ENCODE measurements at regions not wholly inside any gene's neighbourhood (a gene's known extent, or its start where the extent isn't known, plus 50 kb on each side); places are given as distances from the start of the nearest gene placed in this dataset.

GRCh38 chr13:84296401-84296800 lies 414.1 kb upstream of the SLITRK1 start:
- peaks cover 4 to 11% of the 10 kb centered on the region in 2 donors for H3K9me3 ChIP-seq (ENCODE audit: control insufficient read depth in 1 of 2, low read length in 2 of 2)
- no peak overlapping the region for H3K27ac ChIP-seq (ENCODE audit: low read depth, low read length)
- H3K36me3 ChIP-seq (ENCODE audit: control insufficient read depth in 1 of 2, insufficient read depth in 2 of 2, low read length in 2 of 2): no peaks in the 10 kb centered on the region
- H3K4me1 ChIP-seq (ENCODE audit: control insufficient read depth in 1 of 2, insufficient read depth in 2 of 2, low read length in 2 of 2): no peaks in the 10 kb centered on the region
- H3K4me3 ChIP-seq (ENCODE audit: low read depth in 1 of 2, low read length in 2 of 2): no peak overlapping the region
- no peaks in the 10 kb centered on the region for H3K27me3 ChIP-seq (ENCODE audit: control insufficient read depth in 1 of 2, insufficient read depth in 2 of 2, low read length in 2 of 2)
- no peak overlapping the region for H3K9ac ChIP-seq (ENCODE audit: low read depth in 1 of 2, low read length in 2 of 2)

GRCh38 chr13:84294576-84294975 lies 412.3 kb upstream of the SLITRK1 start:
- Histone ChIP-seq H3K27ac (ENCODE audit: low read depth, low read length) (no peak overlapping the region), H3K9me3 (ENCODE audit: control insufficient read depth in 1 of 2, low read length in 2 of 2) (peaks cover 4 to 10% of the 10 kb centered on the region in 2 donors), H3K4me3 (ENCODE audit: low read depth in 1 of 2, low read length in 2 of 2) (no peak overlapping the region), H3K36me3 (ENCODE audit: control insufficient read depth in 1 of 2, insufficient read depth in 2 of 2, low read length in 2 of 2) (no peaks in the 10 kb centered on the region), H3K9ac (ENCODE audit: low read depth in 1 of 2, low read length in 2 of 2) (no peak overlapping the region), H3K27me3 (ENCODE audit: control insufficient read depth in 1 of 2, insufficient read depth in 2 of 2, low read length in 2 of 2) (no peaks in the 10 kb centered on the region), H3K4me1 (ENCODE audit: control insufficient read depth in 1 of 2, insufficient read depth in 2 of 2, low read length in 2 of 2) (no peaks in the 10 kb centered on the region)

GRCh38 chr13:84290386-84290785 lies 408.1 kb upstream of the SLITRK1 start:
- Histone ChIP-seq H3K9ac (ENCODE audit: low read depth in 1 of 2, low read length in 2 of 2) (no peak overlapping the region), H3K36me3 (ENCODE audit: control insufficient read depth in 1 of 2, insufficient read depth in 2 of 2, low read length in 2 of 2) (no peaks in the 10 kb centered on the region), H3K4me1 (ENCODE audit: control insufficient read depth in 1 of 2, insufficient read depth in 2 of 2, low read length in 2 of 2) (no peaks in the 10 kb centered on the region), H3K4me3 (ENCODE audit: low read depth in 1 of 2, low read length in 2 of 2) (no peak overlapping the region), H3K27ac (ENCODE audit: low read depth, low read length) (no peak overlapping the region), H3K9me3 (ENCODE audit: control insufficient read depth in 1 of 2, low read length in 2 of 2) (peaks cover 0 to 10% of the 10 kb centered on the region in 2 donors), H3K27me3 (ENCODE audit: control insufficient read depth in 1 of 2, insufficient read depth in 2 of 2, low read length in 2 of 2) (no peaks in the 10 kb centered on the region)

- no peaks in the 10 kb centered on the region for H3K36me3 ChIP-seq (ENCODE audit: control insufficient read depth in 1 of 2, insufficient read depth in 2 of 2, low read length in 2 of 2)
- no peaks in the 10 kb centered on the region for H3K27me3 ChIP-seq (ENCODE audit: control insufficient read depth in 1 of 2, insufficient read depth in 2 of 2, low read length in 2 of 2)
- H3K4me1 ChIP-seq (ENCODE audit: control insufficient read depth in 1 of 2, insufficient read depth in 2 of 2, low read length in 2 of 2): no peaks in the 10 kb centered on the region
- H3K27ac ChIP-seq (ENCODE audit: low read depth, low read length): no peak overlapping the region
- no peak overlapping the region for H3K9ac ChIP-seq (ENCODE audit: low read depth in 1 of 2, low read length in 2 of 2)
- H3K4me3 ChIP-seq (ENCODE audit: low read depth in 1 of 2, low read length in 2 of 2): no peak overlapping the region
- peaks cover 0 to 3% of the 10 kb centered on the region in 2 donors for H3K9me3 ChIP-seq (ENCODE audit: control insufficient read depth in 1 of 2, low read length in 2 of 2)
Measured at GRCh38 chr13:84279166-84279565, 396.9 kb upstream of the SLITRK1 start.

DNA sequence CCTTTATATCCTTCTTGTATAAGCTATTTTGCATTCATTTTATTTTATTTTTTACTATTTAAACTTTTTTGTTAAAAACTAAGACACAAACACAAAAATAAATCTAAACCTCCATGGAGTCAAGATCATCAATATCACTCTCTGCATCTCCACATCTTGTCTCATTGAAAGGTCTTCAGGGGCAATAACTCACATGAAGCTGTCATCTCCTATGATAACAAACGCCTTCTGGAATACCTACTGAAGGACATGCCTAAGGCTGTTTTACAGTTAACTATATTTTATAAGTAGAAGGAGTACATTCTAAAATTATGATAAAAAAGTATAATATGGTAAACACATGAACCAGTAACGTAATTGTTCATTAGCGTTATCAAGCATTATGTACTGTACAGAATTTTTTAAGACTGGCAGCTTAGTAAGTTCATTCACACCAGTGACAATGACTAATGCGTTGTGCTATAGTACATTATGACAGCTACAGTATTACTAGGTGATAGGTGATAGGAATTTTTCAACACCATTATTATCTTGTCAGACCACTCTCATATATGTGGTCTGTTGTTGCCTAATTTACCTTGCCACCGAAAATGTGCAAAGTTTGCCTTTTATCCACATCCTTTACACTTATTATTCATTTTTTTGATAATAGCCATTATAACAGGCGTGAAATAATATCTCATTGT lies 390.7 kb upstream of the SLITRK1 start:
- Histone ChIP-seq H3K27me3 (ENCODE audit: control insufficient read depth in 1 of 2, insufficient read depth in 2 of 2, low read length in 2 of 2) (no peaks in the 10 kb centered on the region), H3K9ac (ENCODE audit: low read depth in 1 of 2, low read length in 2 of 2) (no peak overlapping the region), H3K4me3 (ENCODE audit: low read depth in 1 of 2, low read length in 2 of 2) (no peak overlapping the region), H3K27ac (ENCODE audit: low read depth, low read length) (no peak overlapping the region), H3K36me3 (ENCODE audit: control insufficient read depth in 1 of 2, insufficient read depth in 2 of 2, low read length in 2 of 2) (no peaks in the 10 kb centered on the region), H3K9me3 (ENCODE audit: control insufficient read depth in 1 of 2, low read length in 2 of 2) (peaks cover 0 to 5% of the 10 kb centered on the region in 2 donors), H3K4me1 (ENCODE audit: control insufficient read depth in 1 of 2, insufficient read depth in 2 of 2, low read length in 2 of 2) (no peaks in the 10 kb centered on the region)

DNA sequence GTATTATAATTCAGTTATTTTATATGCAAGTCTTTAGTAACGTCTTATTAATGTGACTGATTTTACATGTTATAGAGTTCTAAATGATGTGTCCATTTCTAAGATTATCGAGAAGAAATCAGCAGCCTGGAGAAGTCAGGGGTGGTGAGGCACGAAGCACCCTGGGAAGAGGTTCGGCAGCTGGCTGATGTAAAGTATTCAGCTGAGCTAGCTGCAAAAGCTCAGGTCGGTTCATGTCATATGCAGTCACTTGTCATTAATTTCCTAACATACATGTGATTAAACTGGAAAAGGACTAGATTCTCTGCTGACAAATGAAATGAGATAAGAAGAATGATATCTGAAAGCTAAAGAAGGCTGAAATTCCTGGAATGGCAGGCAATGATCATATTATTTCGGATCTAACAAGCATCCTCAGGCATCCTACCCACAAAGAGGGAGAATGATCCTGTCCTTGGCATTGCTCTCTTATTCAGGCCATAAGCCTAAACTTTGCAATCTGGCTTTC lies 383.0 kb upstream of the SLITRK1 start:
- Histone ChIP-seq H3K27me3 (ENCODE audit: control insufficient read depth in 1 of 2, insufficient read depth in 2 of 2, low read length in 2 of 2) (no peaks in the 10 kb centered on the region), H3K9ac (ENCODE audit: low read depth in 1 of 2, low read length in 2 of 2) (no peak overlapping the region), H3K4me1 (ENCODE audit: control insufficient read depth in 1 of 2, insufficient read depth in 2 of 2, low read length in 2 of 2) (no peaks in the 10 kb centered on the region), H3K27ac (ENCODE audit: low read depth, low read length) (no peak overlapping the region), H3K9me3 (ENCODE audit: control insufficient read depth in 1 of 2, low read length in 2 of 2) (peaks cover 2 to 12% of the 10 kb centered on the region in 2 donors), H3K36me3 (ENCODE audit: control insufficient read depth in 1 of 2, insufficient read depth in 2 of 2, low read length in 2 of 2) (no peaks in the 10 kb centered on the region), H3K4me3 (ENCODE audit: low read depth in 1 of 2, low read length in 2 of 2) (no peak overlapping the region)

DNA sequence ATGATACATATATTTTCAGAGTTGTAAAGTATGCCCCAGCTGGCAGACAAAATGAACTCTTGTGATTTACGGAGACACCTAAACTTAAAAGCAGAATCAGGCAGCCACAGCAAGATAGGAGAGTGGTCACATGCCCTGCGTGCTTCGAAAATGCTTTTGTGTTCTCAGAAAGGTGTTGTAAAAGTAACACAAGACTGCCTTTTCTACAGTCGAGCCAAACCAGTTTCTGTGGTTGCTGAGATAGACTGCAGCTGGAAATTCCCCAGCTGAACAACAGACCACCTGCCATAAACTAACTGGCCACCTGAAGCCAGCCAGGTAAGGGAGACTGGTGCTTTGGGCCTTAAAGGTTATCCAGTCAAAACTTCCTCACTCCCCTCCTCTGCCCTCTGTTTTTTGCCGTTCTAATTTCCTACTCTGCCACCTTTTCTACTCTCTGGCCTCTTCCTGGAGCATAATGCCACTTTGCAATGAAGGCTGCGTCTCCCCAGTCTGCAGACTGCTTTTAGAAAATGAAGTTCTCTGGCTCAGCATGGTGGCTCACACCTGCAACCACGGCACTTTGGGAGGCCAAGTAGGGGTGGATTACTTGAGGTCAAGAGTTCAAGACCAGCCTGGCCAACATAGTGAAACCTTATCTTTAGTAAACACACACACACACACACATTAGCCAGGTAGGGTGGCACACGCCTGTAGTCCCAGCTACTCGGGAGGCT lies 381.2 kb upstream of the SLITRK1 start:
- H3K27ac ChIP-seq (ENCODE audit: low read depth, low read length): no peak overlapping the region

DNA sequence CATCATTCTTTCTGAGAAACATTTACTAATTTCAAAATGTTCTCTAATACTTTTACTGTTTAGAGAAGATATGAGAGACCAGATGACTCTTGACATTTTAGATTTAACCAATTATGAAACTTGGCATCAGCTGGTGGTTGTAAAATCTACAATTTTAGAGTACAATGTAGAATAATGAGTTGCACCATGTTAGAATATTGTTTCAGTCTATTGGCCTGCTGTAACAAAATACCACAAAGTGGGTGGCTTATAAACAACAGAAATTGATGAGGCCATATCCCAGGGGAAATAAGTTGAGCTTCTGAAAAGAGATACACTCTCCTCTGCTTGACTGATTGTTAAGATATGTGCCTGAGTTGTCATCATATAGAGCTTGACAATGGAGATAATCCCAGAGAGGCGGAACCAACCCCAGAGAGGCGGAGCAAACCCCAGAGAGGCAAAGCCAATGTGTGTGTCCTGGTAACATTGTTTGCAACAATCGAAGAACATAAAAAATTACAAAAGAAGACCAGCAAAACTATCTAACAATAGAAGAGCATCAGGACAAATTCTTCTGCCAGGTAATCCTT lies 373.0 kb upstream of the SLITRK1 start:
- no peak overlapping the region for H3K9ac ChIP-seq (ENCODE audit: low read depth in 1 of 2, low read length in 2 of 2)
- no peak overlapping the region for H3K27ac ChIP-seq (ENCODE audit: low read depth, low read length)
- H3K36me3 ChIP-seq (ENCODE audit: control insufficient read depth in 1 of 2, insufficient read depth in 2 of 2, low read length in 2 of 2): no peaks in the 10 kb centered on the region
- no peaks in the 10 kb centered on the region for H3K27me3 ChIP-seq (ENCODE audit: control insufficient read depth in 1 of 2, insufficient read depth in 2 of 2, low read length in 2 of 2)
- peaks cover 4 to 9% of the 10 kb centered on the region in 2 donors for H3K9me3 ChIP-seq (ENCODE audit: control insufficient read depth in 1 of 2, low read length in 2 of 2)
- H3K4me3 ChIP-seq (ENCODE audit: low read depth in 1 of 2, low read length in 2 of 2): no peak overlapping the region
- H3K4me1 ChIP-seq (ENCODE audit: control insufficient read depth in 1 of 2, insufficient read depth in 2 of 2, low read length in 2 of 2): no peaks in the 10 kb centered on the region

More for the DNA sequence above, 381.2 kb upstream of the SLITRK1 start:
- H3K4me3 ChIP-seq (ENCODE audit: low read depth in 1 of 2, low read length in 2 of 2): no peak overlapping the region
- no peak overlapping the region for H3K9ac ChIP-seq (ENCODE audit: low read depth in 1 of 2, low read length in 2 of 2)
- peaks cover 2 to 16% of the 10 kb centered on the region in 2 donors for H3K9me3 ChIP-seq (ENCODE audit: control insufficient read depth in 1 of 2, low read length in 2 of 2)
- no peaks in the 10 kb centered on the region for H3K4me1 ChIP-seq (ENCODE audit: control insufficient read depth in 1 of 2, insufficient read depth in 2 of 2, low read length in 2 of 2)
- H3K27me3 ChIP-seq (ENCODE audit: control insufficient read depth in 1 of 2, insufficient read depth in 2 of 2, low read length in 2 of 2): no peaks in the 10 kb centered on the region
- no peaks in the 10 kb centered on the region for H3K36me3 ChIP-seq (ENCODE audit: control insufficient read depth in 1 of 2, insufficient read depth in 2 of 2, low read length in 2 of 2)

- no peaks in the 10 kb centered on the region for H3K4me1 ChIP-seq (ENCODE audit: control insufficient read depth in 1 of 2, insufficient read depth in 2 of 2, low read length in 2 of 2)
- peaks cover 4 to 5% of the 10 kb centered on the region in 2 donors for H3K9me3 ChIP-seq (ENCODE audit: control insufficient read depth in 1 of 2, low read length in 2 of 2)
- no peak overlapping the region for H3K4me3 ChIP-seq (ENCODE audit: low read depth in 1 of 2, low read length in 2 of 2)
- H3K9ac ChIP-seq (ENCODE audit: low read depth in 1 of 2, low read length in 2 of 2): no peak overlapping the region
- no peaks in the 10 kb centered on the region for H3K36me3 ChIP-seq (ENCODE audit: control insufficient read depth in 1 of 2, insufficient read depth in 2 of 2, low read length in 2 of 2)
- no peak overlapping the region for H3K27ac ChIP-seq (ENCODE audit: low read depth, low read length)
- no peaks in the 10 kb centered on the region for H3K27me3 ChIP-seq (ENCODE audit: control insufficient read depth in 1 of 2, insufficient read depth in 2 of 2, low read length in 2 of 2)
Measured at GRCh38 chr13:84249463-84249862, 367.2 kb upstream of the SLITRK1 start.

- H3K4me1 ChIP-seq (ENCODE audit: control insufficient read depth in 1 of 2, insufficient read depth in 2 of 2, low read length in 2 of 2): no peaks in the 10 kb centered on the region
- no peaks in the 10 kb centered on the region for H3K27me3 ChIP-seq (ENCODE audit: control insufficient read depth in 1 of 2, insufficient read depth in 2 of 2, low read length in 2 of 2)
- no peaks in the 10 kb centered on the region for H3K36me3 ChIP-seq (ENCODE audit: control insufficient read depth in 1 of 2, insufficient read depth in 2 of 2, low read length in 2 of 2)
- peaks cover 0 to 9% of the 10 kb centered on the region in 2 donors for H3K9me3 ChIP-seq (ENCODE audit: control insufficient read depth in 1 of 2, low read length in 2 of 2)
- no peak overlapping the region for H3K27ac ChIP-seq (ENCODE audit: low read depth, low read length)
- H3K4me3 ChIP-seq (ENCODE audit: low read depth in 1 of 2, low read length in 2 of 2): no peak overlapping the region
- H3K9ac ChIP-seq (ENCODE audit: low read depth in 1 of 2, low read length in 2 of 2): no peak overlapping the region
Measured at GRCh38 chr13:84243340-84243739, 361.1 kb upstream of the SLITRK1 start.

All from duodenal mucosa (tissue), 2 donors.